Endometrium (tissue), 2 donors: ENCODE measurements at regions not wholly inside any gene's neighbourhood (a gene's known extent, or its start where the extent isn't known, plus 50 kb on each side); places are given as distances from the start of the nearest gene placed in this dataset.

Experiments used
- FAIRE-seq: peaks from 2 replicates; lab custom pipeline; 2012; peaks lifted over from hg19 to GRCh38; lab: Jason Lieb, UNC
- donor health status: control.
- donor health status: control.

DNA sequence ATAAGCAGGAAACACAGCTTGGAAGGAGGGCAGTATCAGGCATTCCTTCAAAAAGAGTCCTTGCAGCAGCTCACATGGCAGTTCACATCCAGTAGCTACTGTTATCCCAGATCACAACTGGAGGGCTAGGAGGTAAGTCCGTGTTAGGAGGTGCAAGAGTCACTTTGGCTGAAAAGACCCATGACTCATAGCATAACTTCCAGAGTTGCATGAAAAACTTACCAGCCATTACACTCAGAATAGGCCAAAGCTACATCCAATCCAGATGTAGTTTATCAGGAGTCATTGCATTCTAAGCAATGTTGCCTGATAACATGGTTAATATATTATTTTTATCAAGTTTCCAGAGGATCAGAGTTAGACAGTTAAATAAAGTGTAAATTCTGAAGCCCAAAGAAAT, 1126.4 kb upstream of the SEMA6A start:
- FAIRE-seq, result no peak

DNA sequence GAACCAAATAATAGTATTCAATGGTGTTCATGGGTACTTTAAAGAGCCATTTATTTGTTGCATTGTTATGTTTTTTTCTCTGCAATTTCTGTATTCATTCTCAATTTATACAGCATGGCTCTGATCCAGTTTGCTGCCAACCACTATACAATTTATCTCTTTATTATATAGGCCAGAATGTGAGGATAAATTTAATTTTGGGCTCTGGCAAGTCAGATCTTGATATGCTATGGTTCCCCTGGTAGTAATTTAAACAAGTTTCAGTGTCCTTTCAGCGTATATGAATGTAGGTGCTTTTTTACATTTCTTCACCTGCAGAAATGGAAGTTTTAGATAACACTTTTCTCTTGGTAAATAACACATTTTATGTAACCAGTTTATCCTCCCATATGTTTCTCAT, 1118.0 kb upstream of the SEMA6A start:
- FAIRE-seq, result no peak

DNA sequence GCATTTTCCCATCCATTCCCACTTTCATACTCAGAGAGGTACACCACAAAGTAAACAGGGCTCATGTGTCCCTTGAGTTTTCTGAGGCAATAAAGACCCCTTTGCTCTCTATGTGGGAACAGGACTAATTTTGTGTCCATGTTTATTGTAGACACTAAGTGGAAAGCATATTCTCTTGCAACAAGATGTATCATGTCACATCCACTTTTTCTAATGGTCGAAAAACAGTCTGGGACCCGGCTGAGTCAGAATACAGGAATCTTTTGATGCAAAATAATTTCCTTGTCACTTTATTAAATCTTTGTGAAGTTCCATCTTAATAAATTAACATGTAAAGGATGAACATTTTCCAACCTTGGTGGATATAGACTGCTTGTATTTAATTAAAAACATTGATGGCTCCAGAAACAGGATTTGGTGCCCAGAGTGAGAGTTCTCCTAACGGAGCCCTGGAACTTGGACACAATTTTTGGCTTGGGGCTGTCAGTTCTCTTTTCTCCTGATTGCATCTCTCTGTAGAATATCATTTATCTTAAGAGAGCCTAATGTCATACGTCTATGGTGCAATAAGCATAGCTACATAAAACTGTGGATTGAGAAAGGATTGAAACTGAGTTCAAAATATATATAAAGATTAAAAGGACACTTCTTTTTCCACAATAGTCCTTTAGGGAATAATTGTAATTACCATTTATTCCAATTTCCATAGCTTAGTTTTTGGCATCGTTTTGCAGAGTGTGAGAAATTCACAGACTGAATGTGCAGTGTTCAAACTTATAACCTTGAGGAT, 1116.7 kb upstream of the SEMA6A start:
- no peak for FAIRE-seq

DNA sequence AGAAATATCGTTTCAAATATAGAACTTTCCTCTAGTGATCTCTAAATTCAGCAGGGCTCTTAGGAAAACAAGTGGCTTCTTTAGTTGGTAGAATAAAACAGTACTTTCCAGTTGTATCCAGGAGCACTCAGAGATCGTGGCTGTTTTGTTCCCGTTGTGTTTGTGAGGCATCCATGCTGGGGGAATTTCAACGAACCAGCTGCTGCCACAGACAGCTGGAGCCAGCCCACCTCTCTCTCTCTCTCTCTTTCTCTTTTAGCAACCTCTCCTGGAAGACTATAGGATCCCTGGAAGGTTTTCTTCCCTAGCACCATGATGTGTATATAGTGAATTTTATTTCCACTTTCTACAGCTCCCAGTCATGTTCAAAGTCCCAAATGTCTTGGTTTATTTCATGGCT, 1116.0 kb upstream of the SEMA6A start:
- no peak for FAIRE-seq

DNA sequence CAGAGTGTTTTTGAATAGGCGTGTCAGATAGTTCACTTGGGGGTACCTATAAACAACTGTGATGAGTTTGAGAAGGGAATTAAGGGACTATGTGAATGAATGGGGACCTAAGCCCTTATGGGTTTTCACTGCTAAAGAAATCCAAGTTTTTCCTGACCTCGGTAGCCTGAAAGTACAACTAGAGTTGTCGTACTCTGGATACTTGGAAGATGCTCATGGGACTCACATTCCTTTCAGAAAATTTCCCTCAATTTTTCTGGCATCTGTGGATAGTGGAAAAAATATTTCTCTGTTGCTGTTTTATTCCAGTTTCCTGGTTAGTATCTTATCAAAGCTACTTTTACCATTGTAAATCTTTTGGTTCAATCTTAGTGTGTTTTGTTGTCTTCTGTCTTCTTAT, 1112.3 kb upstream of the SEMA6A start:
- no peak for FAIRE-seq

DNA sequence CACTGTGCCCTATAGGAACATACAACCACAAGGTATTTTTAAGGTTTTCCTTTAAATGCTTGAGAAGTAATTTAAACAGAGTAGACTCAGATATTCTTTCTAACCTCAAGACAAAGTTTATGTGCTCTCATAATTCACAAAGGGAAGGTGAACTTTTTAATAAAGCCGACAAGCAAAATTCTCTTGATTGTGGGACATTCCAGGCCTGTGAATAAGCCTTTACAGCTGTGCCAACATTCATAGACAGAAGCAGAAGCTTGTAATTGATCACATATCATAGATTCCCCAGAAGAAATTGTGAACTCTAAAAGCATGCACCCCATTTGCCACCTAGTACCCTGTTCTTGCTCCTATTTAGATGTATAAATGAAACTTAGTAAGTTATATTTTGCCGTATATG, 1107.8 kb upstream of the SEMA6A start:
- FAIRE-seq, result no peak

DNA sequence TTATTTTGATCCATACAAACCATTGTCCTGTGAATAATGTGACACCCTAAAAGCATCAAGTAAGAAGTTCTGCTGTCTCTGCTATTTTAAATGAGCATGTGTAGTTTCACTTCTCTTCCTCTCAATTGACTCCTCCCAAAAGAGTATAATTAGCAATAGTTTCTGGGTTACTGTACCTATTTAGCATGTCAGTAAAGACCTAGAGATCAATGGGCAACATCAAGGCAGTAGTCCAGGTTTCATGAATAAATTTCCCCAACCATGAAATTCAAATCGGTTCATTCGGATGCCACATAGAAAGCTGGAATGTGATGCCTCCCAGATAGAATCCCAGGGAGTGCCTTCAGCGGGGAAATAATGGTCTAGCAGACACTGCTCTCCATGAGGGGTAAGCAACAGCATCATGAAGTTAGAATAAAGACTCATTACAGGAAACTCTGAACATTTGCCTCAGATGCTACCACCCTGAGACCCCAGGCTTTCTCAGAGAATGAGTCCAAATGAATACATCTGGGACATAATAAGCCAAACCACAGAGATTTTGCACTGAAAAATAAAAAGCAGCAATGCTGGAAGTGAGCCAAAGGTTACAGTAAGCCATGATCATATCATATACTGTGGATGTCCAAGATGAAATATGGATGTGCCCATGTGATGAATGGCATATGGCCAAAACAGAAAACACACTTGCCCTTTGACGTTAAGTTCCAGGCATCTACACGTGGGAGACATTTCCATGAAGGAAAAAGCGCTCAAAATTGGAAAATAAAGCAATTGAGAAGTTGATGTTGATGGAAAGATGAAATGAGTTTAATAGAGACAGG, 1107.0 kb upstream of the SEMA6A start:
- no peak for FAIRE-seq

DNA sequence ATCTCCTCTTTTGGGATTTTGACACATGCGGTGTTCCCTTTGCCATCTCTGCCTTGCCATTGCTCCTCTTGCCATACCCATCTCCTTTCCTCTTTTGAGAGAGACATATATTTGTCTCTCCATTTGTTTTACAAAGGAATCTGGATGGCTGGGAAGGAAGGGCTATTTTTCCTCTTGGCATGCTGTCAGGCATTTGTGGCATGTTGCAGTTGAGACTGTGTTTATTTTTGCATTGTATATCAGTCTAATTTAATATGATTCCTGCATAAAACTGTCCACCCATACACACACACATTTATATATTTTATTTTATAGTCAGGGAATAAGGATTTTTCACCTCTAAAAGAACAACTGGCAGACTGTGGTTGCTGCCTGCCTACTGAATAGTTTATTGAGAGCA, 1105.8 kb upstream of the SEMA6A start:
- peak; percentile 23 for FAIRE-seq

DNA sequence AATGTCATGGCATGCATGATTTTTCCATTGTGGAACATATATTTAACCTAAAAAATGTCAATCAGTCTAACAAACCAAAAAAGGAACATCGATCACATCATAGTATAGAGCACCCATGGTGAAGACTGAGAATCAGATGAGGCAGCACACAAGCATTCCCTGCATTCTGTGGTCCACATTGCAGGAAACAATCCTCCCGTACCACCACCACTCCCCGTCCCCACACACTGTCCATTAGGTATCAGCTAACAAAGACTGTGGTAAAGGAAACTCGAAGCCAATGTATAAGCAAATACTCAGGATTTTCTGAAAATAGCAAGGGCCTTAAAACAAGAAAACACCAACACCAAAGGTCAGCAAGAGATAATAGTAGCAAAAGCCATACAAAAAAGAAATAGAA, 1104.4 kb upstream of the SEMA6A start:
- no peak for FAIRE-seq

DNA sequence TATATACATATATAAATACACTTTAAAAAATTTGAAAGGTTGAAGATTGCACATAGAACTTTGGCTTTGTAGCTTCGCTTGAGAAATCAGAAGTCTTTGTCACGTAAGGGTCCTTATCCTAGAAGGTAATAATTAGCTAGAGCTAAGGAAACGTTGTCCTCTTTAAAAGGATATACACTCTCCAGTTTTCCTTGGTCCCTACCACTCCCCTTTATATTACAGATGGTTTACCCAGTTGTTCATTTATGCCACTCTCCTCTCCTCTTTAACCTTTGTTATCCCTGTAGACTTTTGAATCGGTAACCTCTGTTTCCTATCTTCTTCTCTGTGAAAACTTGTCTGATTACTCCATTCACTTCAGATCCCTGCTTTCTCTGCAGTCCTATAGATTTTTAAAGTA, 1101.0 kb upstream of the SEMA6A start:
- no peak for FAIRE-seq

DNA sequence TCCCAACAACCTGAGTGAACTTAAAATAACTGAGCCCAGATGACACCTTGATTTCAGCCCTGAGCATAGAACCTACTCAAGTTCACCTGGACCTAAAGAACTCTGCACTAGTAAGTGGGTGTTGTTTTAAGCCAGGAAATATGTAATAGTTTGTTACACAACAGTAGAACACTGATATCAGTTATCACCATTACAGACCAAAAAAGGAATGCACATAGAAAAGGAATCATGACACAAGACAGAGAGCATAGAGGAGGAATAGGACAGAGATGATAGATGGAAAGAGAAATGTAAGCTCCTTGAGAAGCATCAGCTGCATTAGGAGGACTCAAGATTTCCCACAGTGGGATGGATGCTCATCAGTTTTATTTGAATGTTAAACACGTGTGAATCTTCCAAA, 1096.9 kb upstream of the SEMA6A start:
- FAIRE-seq, result no peak

DNA sequence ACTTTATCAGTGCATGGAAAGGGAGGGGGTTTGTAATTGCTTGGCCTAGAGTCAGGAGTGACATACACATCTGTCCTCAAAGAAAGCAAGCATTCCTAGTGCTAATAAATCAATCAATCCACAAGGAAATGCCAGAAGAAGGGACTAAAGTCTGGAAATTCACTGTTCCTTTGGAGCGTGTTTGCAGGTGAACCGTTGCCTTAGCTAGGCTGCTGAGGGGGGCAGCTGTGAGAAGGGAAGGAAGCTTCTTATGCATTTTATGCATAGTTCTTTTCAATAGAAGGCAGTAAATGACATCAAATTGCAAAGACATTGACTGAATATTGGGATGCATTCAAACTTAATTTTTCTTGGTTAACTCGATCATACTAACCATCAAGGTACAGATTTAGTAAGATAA, 1092.5 kb upstream of the SEMA6A start:
- FAIRE-seq, result no peak

DNA sequence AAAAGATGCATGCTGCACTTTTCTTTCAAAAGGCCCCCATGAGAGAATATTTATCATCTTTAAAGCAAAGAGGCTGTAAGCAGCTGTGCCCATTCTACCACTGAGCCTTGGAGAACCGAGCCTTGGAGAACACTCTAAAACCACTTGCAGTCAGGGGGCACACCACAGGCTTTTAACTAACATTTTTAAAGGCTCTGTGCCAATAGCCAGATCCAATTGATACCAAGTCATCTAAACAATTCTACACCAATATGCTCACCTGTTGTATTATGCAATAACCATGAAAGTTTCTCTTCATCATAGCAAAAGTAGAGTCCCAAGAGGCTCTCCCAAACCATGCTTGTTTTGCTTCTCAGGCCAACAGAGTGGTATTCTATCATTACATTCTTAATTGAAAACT, 1090.5 kb upstream of the SEMA6A start:
- FAIRE-seq, result no peak

DNA sequence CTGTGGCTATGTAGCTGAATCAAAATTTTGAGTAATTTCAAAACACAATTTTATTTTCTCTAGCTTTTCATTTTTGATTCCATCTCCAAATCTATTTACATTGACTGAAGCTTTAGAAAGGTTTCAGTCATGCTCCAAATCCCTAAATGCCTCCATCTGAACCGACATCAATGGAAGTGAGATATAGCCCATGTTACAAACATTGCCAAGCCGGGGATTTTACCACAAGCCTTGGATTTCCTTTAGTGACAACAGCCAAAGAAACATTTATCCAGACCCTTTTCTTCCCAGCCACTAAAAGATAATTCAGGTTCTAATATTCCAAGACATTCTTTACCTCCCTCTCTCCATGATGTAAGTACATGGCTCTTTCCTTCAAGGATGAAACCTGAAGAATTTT, 1087.7 kb upstream of the SEMA6A start:
- FAIRE-seq, result no peak

DNA sequence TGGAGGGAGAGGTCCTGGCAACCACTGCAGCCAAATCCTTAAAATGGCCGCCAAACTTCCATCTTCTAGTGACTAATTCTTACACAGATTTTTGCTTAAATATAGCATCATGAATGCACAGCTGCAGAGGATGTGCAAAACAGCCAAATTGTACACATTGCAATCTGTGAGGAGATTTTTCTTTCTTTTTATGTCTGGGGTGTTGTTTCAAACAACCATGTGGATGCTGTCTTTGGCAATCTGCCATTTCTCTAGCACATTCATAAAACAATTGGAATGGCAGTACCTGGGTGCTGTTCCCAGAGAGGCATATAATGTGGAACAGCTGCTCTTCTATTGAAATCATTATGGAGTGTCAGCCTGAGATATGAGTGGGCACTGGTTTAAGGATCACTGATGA, 1082.9 kb upstream of the SEMA6A start:
- no peak for FAIRE-seq

DNA sequence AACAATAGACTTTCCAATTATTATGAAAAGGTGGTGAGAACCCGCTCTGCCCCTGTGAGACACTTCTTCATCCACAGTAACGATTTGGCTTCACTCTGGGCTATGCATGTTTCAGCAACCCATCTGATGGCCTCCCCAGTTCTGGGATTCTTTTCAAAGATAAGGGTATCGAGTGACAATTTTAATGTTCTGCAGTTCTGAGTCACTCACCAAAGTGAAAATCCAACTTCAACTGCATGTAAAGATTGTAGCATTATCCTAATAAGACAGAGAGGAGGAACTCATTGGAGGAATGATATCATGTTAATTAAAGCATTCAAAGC, 1078.3 kb upstream of the SEMA6A start:
- FAIRE-seq, result no peak

DNA sequence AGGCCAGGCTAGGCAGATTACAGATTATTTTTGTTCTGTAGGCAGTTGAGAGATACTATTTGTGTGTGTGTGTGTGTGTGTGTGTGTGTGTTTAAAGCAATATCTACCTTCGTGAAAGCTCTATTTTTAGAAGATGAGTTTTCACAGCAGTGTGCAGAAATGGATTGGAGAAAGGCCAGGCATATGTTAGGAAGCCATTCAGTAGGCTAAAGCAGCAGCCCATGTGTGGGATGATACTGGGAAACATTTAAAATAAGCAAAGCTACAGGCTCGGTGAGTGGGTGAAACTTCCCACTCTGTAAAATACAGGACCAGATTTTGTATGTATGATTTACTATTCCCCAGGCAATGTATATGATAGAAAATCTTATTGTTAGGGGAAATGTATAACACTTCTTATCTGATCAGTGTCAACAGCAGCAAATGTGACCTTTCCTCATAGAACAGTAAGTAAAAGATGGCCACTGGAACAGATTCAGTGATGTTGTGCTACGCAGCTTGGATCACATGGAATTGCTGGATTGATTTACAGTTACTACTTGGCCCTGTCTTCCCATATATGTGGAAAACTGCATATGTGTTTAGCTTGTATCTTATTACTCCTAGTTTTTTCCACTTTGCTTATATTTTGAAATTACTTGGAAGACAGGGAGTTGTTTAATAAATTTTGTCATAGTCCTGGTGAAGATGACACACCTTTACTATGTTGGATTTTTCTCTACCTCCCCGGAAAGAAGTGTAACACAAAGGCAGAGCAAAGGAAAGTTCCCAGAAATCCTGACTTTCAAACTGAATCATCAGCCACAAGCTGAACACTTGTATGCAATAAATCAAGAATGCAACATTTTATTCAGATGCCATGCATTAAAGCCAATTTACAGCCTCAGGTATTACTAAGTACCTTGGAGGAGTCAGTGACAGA, 1077.7 kb upstream of the SEMA6A start:
- FAIRE-seq, result no peak

DNA sequence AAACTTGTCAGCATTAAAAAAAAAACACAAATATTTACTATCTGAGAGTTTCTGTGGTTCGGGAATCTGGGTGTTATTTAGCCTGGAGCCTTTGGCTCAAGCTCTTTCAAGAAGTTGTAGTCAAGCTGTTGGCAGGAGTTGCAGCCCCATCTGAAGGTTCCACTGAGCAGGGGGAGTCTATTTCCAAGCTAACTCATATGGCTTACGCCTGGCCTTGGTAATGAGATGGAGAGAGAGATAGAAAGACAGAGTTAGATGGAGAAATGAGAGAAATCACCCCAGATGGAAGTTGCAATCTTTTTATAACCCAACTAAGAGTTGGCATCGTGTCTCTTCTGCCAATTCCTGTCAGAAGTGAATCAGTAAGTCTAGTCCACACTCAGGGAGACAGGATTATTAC, 1075.2 kb upstream of the SEMA6A start:
- FAIRE-seq, result no peak

DNA sequence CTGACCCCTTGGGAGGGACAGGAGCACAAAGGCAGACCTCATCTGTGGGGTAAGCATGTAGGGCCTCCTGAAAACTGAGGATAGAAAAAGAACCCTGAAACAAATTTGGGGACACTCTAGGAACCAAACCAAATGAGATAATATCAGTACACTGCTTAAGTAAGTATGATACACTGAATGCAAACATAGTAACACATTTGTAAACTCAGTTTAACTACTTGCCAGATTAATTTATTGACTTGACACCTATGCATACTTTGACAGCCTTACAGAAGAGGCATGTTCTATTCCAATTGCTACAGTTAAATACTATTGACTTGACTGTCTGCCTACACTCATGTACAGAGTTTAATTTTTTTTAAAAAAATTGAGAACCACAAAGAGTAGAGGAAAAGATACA, 1070.8 kb upstream of the SEMA6A start:
- FAIRE-seq, result no peak

DNA sequence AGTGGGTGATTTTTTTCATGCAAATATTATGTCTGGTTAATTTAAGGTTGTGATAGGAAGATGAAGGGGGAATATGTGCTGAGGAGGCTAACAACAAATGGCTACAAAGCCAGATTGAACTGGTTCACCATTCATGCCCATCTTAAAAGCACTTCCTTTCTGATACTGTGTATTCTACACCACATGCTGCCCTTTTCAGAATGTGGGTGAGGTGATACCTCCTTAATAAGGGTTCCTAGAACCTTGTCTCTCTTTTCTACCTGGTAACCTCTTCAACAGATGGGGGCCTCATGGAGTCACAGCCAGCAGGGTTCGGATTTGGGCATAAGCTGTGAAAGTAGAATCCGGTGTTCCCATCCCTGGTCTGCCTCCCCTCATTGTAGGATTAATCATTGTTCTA, 1064.0 kb upstream of the SEMA6A start:
- no peak for FAIRE-seq

DNA sequence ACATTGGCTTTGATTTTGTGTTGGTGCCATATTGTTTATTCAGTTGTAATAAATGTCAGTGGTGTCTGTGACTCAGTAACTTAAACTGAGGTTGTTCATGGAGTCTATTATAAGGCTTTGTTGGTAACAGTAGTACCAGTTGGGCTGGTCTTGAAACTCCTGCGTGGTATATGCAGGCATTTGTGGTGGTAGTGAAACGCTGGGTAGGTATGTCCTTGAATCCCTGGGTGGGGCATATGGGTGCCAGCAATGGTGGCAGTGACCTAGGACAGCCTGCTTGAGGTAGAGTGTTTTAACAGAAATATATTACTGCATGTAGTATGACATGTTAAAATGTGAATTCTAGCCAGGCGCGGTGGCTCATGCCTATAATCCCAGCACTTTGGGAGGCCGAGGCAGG, 1058.5 kb upstream of the SEMA6A start:
- no peak for FAIRE-seq

DNA sequence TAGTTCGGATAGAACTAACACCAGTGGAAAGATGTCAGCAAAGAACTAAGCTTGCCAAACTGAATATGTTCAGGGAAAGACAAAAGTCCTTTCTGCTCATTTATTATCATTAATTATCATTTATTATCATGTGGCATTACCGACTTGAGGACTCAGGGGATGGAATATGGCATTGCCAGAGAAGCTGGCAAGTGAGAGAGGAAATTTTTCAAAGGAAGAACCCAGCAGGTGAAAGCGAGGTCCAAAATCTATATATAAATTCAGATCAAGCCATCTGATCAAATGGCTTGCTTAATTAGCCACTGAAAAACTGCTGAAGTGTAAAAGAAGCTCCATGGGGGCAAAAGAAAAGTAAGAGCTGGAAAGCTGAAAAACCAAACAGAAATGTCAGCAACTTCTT, 1049.6 kb upstream of the SEMA6A start:
- no peak for FAIRE-seq
